A549 (cell line): ENCODE measurements at regions not wholly inside any gene's neighbourhood (a gene's known extent, or its start where the extent isn't known, plus 50 kb on each side); places are given as distances from the start of the nearest gene placed in this dataset.

ENCODE experiments used
- HEYL ChIP-seq: fragments of 250-450 bp; sonication (Bioruptor Pico); IDR thresholded peaks from 2 replicates; pipeline ENCODE4 v1.8.0; 2021; ENCODE audit warnings: mild to moderate bottlenecking, moderate library complexity
- ZNF302 ChIP-seq: fragments of 250-450 bp; sonication (Bioruptor Pico); IDR thresholded peaks from 2 replicates; pipeline ENCODE4 v1.9.0; 2021; ENCODE audit warnings: inconsistent platforms, mild to moderate bottlenecking, moderate library complexity
- TF ChIP-seq, protein P1 (sequence below): fragments of 200-600 bp; sonication (generic); IDR thresholded peaks from 2 replicates; pipeline ENCODE4 v1.6.1; 2016; ENCODE audit warnings: antibody characterized with exemption, mild to moderate bottlenecking, moderate library complexity

DNA sequence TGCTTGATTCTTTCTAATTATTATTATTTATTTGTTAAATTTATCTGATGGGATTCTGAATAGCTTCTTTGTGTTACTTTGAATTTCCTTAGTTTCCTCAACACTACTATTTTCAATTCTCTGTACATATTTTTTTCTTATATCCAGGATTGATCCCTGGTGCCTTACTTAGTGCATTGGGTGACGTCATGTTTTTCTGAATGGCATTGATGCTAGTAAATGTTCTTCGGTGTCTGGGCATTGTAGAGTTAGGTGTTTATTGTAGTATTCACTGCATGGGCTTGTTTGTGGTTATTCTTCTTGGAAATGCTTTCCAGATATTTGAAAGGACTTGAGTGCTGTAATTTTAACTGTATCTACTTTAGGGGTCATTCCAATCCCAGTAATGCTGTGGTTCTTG is 938.1 kb downstream of the FAM133A start:
- TF ChIP-seq HEYL (CRISPR knock-in tag) (no peak), ZNF302 (no peak)
- TF ChIP-seq, protein P1, sequence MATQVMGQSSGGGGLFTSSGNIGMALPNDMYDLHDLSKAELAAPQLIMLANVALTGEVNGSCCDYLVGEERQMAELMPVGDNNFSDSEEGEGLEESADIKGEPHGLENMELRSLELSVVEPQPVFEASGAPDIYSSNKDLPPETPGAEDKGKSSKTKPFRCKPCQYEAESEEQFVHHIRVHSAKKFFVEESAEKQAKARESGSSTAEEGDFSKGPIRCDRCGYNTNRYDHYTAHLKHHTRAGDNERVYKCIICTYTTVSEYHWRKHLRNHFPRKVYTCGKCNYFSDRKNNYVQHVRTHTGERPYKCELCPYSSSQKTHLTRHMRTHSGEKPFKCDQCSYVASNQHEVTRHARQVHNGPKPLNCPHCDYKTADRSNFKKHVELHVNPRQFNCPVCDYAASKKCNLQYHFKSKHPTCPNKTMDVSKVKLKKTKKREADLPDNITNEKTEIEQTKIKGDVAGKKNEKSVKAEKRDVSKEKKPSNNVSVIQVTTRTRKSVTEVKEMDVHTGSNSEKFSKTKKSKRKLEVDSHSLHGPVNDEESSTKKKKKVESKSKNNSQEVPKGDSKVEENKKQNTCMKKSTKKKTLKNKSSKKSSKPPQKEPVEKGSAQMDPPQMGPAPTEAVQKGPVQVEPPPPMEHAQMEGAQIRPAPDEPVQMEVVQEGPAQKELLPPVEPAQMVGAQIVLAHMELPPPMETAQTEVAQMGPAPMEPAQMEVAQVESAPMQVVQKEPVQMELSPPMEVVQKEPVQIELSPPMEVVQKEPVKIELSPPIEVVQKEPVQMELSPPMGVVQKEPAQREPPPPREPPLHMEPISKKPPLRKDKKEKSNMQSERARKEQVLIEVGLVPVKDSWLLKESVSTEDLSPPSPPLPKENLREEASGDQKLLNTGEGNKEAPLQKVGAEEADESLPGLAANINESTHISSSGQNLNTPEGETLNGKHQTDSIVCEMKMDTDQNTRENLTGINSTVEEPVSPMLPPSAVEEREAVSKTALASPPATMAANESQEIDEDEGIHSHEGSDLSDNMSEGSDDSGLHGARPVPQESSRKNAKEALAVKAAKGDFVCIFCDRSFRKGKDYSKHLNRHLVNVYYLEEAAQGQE, result no peak
